ENCODE measurements at regions not wholly inside any gene's neighbourhood (a gene's known extent, or its start where the extent isn't known, plus 50 kb on each side); places are given as distances from the start of the nearest gene placed in this dataset.
"Not testable (repeated sequence)": the region's sequence is repeated elsewhere in the genome, so short reads cannot be mapped to it uniquely, and the experiment has no call there.

DNA sequence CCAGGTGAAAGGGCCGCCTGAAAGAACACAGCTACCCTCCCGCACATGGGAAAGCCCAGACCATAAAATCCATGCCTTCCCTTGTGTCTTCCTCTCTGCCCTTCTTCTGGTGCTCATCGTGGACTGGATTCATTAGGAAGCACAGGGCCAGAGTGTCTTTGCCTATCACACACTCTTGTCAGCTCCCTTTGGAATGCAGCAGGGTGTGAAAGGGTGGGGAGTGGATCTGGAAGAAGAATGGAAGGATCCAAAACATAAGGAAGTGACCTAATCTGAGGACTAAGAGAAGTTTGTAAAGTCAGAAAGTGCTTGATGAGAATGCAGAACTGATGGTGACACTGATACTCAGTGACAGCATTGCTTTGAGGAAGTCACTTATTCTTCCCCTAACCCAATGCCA lies 1147.3 kb upstream of the GOT2 start:
- DNase-seq (ENCODE audit: low read depth in 2 of 2) = no peak

DNA sequence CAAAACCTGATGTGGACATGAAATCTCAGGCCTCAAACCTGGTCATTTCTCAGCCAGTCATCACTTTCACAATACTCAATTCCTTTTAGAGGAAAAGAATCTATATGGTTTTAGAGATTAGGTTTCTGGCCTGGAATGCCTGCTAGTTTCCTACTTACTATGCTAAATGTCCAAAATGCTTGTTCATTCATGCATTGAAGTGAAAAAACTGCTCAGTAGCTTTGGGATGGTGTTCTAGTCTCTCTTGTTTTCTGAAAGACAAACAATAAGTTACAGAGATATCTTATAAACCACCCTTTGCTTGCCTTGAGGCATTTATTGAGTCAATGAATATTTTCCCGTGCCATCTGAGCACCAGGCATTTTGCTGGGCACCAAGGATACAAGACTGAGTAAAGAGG lies 1146.5 kb upstream of the GOT2 start:
- no peak for DNase-seq (ENCODE audit: low read depth in 2 of 2)

DNA sequence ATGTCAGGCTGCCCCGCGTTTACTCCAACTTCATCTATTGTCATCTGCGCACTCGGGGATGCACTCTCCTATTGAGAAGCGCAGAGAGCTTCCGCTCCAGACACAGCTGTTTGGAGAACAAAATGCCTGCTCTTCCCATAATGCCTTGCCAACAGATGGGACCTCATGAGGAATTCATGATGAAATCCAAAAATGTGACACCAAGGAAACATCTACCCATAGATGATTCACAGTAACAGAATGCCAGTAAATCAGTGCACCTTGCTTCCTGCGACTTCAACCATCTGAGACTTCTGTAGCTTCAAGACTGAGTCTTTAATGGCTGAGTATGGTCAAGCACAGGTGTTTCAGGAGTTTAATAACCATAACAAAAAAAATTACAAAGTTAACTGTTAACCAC lies 1144.9 kb upstream of the GOT2 start:
- DNase-seq (ENCODE audit: low read depth in 2 of 2) = no peak

DNA sequence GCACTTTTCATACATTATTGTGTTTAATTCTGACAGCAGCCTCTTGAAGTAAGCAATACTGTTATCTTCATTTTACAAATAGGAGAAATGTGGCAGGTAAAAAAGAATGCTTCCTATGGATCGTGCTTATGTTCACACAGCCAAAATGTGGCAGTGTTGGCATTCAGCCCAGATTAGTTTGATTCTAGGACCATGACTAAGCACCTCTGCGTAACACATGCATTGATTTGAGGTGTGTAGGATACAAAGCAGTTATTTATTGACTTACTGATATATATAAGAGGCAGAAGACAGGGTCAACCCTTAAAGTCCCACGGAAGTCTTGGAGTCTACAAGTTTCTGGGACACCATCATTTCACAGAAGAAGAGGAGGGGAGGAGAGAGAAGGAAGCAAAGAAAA lies 1144.4 kb upstream of the GOT2 start:
- no peak for DNase-seq (ENCODE audit: low read depth in 2 of 2)

DNA sequence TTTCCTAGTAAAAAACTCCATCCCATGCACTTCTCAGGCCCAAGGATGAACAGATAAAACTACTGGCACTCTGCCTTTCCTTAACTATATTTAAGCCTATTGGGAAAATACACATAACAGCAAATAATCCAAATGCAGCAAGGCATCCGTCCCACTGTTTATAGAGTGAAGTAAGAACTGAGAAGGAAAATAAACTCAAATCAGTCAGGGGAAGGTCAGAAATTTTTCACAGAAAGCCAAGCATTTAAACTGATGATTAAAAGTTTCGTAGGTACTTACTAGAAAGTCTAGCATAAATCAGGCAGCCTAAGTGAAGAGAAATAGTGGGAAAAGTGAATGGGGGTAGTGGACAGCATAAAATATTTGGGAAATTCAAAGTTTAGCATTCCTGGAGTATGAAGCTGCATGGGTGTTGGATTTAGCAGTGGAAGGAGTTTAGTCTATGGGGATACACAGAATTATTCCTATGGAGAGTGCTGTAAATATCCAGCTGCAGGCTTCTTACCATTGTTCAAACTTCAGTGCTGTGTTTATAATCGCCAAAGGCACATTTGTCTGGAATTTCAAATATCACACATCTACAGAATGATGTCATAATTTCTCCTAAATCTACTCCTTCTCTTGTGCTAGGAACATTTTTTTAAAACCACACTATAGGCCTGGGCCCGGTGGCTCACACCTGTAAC lies 1131.0 kb upstream of the GOT2 start:
- DNase-seq (ENCODE audit: low read depth in 2 of 2) = no peak

DNA sequence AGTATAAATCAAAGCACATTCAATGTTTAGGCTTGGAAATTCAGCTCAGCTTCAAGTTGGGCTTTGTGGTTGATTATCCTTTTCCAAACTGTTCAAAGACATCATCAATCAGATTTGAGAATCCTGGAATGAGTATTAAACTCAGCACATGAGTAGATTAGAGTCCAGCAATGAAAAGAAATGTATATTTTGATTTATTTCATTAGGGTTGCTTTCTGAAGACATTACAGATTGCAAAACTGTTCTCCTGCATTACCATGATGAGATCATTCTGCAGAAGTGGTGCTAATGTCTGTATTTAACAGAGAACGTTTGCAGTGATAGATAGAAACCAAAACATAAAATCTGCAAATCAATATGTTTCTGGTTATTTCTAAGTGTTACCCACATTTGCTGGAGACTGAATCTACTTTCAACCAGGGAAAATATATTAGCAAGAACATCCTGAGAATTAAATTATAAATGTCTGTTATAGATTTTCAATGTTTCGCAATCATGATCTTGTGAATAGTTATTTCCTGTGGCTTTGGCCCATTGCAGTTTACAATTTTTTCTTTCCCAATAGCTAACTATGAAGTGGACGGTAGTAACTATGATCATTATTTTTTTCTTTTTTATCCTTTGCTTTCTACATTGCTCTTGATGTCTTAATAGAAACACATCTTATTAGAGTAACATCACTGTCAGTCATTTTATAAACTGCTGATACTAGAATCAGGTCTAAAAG lies 1125.7 kb upstream of the GOT2 start:
- no peak for DNase-seq (ENCODE audit: low read depth in 2 of 2)

DNA sequence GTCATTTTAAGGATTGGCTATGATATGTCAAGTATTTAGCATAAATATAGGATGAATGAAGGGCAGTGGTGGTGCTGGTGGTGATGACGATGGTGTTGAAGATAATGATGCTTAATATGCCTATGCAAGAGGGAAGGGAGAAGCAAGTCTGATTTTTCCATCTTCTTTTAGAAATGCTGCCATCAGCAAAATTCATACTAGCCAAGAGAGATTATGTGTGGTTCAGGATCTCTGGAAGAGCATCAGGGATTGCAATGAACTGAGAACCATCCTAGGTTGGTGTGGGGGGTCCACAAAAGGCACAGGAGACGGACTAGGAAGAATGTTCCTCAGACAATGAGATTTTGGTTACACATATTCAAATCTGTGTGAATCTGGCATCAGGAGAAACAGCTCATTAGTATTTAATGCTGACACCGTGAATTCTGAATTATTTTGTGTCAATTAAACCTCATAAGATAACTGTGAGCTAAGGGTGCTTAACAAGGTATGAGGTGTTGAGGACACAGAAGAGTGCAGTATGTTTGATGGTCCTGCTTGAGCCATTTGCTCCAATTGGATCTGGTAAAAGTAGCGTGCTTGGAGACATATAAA lies 1120.8 kb upstream of the GOT2 start:
- no peak for DNase-seq (ENCODE audit: low read depth in 2 of 2)

DNA sequence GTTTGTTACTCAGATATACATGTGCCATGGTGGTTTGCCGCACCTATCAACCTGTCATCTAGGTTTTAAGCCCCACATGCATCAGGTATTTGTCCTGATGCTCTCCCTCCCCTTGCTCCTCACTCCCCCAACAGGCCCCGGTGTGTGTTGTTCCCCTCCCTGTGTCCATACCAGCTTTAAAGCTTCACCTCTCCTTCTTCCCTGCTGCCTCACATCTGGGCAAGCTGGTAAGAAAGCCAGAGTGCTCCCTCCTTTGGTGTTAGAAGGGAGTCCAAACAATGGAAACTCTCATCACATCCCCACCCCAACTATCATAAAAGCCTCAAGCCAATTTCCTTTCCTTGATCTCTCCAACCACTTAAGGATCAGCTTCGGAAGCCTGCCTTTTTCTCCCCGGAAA lies 1115.6 kb upstream of the GOT2 start:
- no peak for DNase-seq (ENCODE audit: low read depth in 2 of 2)

DNA sequence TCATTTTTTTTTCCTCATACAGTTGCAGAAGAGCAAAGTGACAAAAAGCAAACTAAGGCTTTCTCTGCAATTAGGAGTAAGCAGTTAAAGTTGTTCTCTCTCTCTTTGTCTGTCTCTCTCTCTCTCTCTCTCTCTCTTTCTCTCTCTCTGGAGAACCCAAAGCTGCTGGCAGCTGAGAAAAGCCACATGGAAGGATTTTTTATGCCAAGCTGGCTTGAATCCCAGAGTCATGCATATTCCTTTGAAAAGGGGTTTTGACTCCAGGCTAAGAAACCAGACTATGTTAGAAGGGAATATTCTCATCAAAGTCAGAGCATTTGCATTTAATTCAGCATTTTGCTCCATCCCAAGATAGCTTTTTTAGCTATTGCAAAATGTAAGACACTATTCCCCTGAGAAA lies 1114.2 kb upstream of the GOT2 start:
- DNase-seq (ENCODE audit: low read depth in 2 of 2) = no peak

DNA sequence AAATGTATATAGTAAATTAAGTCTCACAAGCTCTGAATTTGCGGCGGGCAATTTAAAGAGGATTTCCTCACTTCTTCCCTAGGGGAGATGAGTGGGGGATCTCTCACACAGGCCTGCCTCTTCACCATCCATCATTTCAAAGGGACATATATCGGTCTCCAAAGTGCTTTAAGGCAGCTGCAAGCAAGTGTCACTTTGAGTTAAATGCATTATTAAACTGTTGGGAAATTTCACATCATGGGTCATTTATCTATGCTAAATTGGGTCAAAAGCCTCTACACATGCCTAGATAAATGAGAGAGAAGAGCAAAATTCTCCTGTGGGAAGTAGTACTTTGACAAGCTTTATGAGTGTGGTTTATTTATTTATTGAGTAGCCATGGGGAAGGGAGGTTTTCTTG lies 1106.1 kb upstream of the GOT2 start:
- no peak for DNase-seq (ENCODE audit: low read depth in 2 of 2)

DNA sequence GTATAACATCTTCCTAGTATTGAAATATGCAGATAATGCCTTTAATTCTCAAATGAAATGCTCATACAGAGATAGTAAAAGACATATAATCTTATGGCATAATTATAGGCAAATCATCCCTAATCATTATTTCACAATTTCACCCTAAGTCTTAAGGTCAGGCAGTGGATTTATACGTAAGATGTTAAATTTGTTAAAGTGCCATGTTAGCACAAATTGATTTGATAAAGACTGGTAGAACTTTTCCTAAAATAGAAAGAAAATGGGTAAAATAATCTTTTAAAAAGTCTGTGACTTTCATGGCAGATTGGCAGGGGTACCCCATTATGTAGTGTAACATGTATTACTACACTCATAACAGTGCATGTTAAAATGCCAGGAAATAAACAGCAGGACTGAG lies 1092.7 kb upstream of the GOT2 start:
- no peak for DNase-seq (ENCODE audit: low read depth in 2 of 2)

DNA sequence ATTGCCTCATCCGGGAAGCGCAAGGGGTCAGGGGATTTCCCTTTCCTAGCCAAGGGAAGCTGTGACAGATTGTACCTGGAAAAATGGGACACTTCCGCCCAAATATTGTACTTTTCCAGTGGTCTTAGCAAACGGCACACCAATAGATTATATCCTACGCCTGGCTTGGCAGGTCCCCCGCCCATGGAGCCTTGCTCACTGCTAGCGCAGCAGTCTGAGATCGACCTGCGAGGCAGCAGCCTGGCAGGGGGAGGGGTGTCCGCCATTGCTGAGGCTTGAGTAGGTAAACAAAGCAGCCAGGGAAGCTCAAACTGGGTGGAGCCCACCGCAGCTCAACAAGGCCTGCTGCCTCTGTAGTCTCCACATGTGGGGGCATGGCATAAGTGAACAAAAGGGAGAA lies 1075.4 kb upstream of the GOT2 start:
- not testable (repeated sequence) for DNase-seq (ENCODE audit: low read depth in 2 of 2)

DNA sequence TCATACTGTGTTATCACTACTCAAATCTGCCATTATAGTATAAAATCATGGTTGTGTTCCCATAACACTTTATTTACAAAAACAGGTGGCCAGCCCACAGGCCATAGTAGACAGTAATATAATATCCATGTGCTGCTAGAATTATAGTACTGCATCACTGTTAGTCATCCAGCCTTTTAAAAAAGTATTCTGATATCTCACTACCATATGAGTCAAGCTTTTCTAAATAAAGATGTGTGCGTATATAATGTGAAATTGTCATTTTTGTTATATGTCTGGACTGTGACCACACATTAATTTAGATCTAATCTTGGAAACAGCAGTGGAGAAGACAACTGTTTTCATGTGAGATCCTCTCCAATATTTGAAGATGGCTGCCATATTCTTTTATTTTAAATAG lies 1049.1 kb upstream of the GOT2 start:
- no peak for DNase-seq (ENCODE audit: low read depth in 2 of 2)

DNA sequence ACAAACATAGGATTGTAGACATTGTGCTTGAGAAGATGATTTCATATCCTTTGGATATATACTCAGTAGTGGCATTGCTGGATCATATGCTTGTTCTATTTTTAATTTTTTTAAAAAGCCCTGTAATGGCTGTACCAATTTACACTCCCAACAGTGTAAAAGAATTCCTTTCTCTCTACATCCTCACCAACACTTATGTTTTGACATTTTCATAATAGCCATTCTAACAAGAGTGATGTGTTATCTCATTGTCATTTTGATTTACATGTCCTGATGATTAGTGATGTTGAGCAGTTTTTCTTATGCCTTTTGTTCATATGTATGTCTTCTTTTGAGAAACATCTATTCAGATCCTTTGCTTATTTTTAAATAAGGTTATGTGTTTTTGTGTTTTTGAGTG lies 1039.2 kb upstream of the GOT2 start:
- no peak for DNase-seq (ENCODE audit: low read depth in 2 of 2)

DNA sequence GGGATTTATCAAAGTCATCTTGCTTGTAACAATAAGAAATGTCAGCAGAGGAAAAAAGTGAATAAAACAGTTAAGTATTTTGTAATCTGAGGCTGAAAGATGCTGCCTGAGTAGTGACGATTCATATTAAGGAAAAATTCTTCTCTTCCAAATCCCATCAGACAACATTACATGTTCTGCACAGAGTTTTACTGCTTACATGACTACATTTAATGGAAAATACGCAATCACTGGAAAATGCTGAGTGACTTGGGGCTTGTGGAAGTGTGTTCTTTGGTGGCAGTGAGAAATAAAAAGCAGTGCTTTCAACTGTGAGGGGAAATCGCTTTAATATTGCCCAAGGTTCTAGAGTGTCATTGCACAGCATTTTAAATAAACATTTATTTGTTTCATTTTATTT lies 1025.2 kb upstream of the GOT2 start:
- no peak for DNase-seq (ENCODE audit: low read depth in 2 of 2)

DNA sequence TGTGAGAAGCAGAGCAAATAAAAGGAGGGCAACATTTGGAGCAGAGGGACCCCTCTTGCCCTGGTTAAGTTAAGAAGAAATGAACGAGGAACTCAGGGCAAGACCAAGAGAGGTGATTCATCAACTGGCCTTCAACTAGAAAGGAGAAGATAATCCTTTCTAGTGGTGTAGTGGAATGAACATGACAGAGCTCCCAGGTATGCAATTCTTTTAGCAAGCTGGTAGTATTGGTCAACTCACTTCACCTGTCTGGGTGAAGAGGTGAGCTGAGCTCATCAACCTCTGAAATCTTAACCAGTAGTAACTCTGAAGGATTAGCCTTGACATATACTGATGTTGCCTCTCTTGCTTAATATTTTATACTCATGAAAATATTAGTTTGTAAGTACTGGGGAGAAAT lies 1024.7 kb upstream of the GOT2 start:
- no peak for DNase-seq (ENCODE audit: low read depth in 2 of 2)

DNA sequence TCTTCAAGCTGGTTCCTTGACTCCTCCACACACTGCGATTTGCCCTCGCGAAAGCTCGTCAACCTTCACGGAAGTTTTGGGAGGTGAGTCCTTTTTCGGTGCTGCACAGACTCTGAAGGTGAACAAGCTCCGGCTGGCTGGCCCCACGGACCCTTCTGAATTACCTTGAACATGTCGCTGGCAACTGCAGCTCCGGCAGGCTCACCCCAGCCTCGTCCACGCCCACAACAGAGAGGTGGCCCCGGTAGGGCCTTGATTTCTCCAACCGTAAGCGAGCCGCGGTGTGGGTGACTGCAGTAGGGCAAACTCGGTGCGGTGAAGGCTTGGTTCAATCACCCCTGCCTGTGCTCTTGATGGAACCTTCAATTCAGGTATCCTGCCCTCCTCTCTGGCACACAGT lies 1020.7 kb upstream of the GOT2 start:
- DNase-seq (ENCODE audit: low read depth in 2 of 2) = no peak

DNA sequence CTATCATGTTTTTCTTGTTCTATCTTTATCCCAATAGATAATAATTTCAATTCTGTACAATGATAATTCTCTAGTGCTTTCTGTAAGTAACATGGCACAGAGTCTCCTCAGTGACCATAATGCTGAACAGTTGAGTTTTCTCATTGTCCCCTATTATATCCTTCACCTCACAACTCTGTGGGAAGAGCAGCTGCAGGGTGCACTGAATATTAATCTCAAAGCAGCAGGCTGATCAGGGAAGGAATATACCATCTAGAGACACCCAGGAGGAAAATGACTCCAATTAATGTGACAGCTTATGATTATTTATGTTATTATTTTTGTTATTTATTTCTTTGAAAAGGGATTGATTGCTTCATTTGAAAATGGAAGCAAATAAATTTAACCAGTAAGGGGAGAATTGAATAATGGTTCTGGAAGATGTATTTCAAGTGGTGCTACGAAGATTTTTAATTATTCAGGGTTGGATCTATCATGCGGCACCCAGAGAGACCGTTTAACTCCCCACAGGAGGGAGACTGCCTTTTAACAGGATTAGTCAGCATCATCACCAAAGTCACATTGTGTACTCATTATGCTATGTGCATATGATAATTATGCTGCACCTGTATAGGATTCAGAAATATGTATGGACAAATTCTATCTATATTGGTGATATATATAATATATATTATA lies 1015.7 kb upstream of the GOT2 start:
- no peak for DNase-seq (ENCODE audit: low read depth in 2 of 2)

DNA sequence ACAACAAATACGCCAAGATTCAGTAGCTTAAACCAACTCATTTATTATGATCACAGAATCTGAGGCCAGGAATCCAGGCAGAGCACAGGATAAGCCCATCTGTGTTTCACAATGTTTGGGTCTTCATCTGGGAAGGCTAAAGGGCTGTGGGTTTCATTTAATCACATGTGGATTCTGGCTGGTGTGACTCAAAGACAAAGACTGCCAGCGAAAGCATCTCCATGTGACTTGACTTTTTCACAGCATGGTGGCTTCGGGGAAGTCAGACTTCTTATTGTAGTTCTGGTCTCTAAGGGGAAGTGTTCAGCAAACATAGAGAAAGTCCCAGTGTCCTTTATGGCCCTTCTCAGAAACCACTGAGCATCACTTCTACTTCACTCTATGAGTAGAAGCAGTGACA lies 1014.4 kb upstream of the GOT2 start:
- DNase-seq (ENCODE audit: low read depth in 2 of 2) = no peak

DNA sequence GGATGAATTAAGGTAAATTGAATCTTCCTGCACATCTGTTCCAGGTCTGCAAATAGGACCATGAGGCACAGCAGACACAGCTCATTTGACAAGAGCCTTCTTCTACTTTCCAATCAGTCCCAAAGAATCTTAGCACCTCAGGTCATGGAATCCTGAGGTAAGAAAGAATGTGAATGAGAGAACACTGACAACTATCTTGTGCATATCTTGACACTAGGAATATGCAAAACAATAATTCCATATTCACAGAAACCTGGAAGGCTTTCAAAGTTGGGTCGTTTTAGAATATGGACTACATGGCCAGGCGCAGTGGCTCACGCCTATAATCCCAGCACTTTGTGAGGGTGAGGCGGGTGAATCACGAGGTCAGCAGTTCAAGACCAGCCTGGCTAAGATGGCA lies 1009.4 kb upstream of the GOT2 start:
- DNase-seq (ENCODE audit: low read depth in 2 of 2) = no peak

DNA sequence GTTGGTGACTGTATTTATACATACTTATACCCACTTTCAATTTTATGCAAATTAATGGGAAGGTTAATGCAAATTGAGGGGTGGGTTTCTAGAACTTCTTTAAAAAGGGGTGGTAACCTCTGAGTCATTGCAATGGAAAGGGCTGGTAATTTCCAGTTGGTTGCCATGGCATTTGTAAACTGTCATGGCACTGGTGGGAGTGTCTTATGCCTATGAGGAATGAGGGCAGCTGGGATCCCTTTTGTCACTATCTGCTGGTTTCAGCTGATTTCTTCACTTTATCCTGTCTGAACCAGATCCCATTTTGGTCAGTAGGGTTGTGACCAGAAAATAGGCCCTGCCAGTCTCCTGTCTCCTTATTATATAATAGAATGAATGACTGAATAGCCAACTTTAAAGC lies 1006.7 kb upstream of the GOT2 start:
- DNase-seq (ENCODE audit: low read depth in 2 of 2) = no peak

DNA sequence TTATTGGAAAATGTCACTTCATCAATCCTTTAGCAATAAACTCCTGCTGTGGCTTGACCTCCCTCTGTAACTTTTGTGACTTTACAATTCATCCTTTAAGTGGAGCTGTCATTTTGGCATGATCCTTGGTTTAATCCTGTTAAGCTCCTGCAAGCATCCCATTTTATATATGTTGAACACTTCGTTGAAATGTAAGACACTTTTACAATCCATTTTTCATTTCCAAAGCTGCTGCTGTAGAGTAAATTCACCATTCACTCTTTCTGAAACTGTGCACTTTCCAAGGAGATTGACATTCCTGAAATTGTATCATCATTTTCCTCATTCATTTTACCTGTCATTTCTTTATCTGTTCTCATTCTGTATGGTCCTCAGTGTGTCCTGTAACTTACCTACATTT lies 1003.2 kb upstream of the GOT2 start:
- DNase-seq (ENCODE audit: low read depth in 2 of 2) = no peak

DNA sequence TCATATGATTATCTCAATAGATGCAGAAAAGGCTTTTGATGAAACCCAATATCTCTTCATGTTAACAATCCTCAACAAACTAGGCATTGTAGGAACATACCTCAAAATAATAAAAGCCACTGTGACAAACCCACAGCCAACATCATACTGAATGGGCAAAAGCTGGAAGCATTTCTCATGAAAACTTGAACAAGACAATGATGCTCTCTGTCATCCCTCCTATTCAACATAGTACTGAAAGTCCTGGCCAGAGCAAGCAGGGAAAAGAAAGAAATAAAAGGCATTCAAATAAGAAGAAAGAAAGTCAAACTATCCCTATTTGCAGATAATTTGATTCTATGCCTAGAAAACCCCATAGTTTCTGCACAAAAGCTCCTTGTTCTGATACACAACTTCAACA lies 999.2 kb upstream of the GOT2 start:
- DNase-seq (ENCODE audit: low read depth in 2 of 2) = no peak
